Right lobe of liver (tissue), 6 donors: ENCODE measurements at regions not wholly inside any gene's neighbourhood (a gene's known extent, or its start where the extent isn't known, plus 50 kb on each side); places are given as distances from the start of the nearest gene placed in this dataset.

Experiments
- ATAC-seq, 4 donors: fragments of 200-7000 bp; cut with Tn5 transposase; one replicate each; pipeline ENCODE4 v1.9.1; 2020; ENCODE audit warnings: mild to moderate bottlenecking in 4 of 4, moderate library complexity in 4 of 4
- DNase-seq, 3 donors: peaks; one replicate each; pipeline ENCODE4 v3.0.0-alpha.2; 2020
- H3K27ac ChIP-seq, 3 donors: fragments of 200-600 bp; one replicate each; pipeline ENCODE4 v1.8.0; 2022
- H3K27me3 ChIP-seq, 2 donors: fragments of 200-600 bp; one replicate each; pipeline ENCODE4 v1.8.0; 2022
- H3K36me3 ChIP-seq, 4 donors: fragments of 200-600 bp; sonication (generic) in 1 of 4; one replicate each; pipeline versions ENCODE4 v1.5.1 to v1.8.0; 2017 to 2022; ENCODE audit warnings: control low read depth in 1 of 4
- H3K4me1 ChIP-seq, 4 donors: fragments of 200-600 bp; sonication (generic) in 1 of 4; one replicate each; pipeline versions ENCODE4 v1.5.1 to v1.8.0; 2017 to 2022; ENCODE audit warnings: control low read depth in 1 of 4
- H3K4me3 ChIP-seq, 3 donors: fragments of 200-600 bp; one replicate each; pipeline ENCODE4 v1.8.0; 2022
- H3K9me3 ChIP-seq, 4 donors: fragments of 200-600 bp; sonication (generic) in 1 of 4; one replicate each; pipeline versions ENCODE4 v1.5.1 to v1.8.0; 2017 to 2022; ENCODE audit warnings: control low read depth in 1 of 4
- CTCF ChIP-seq, 4 donors: fragments of 200-600 bp in 3 of 4; fragments of 450-650 bp in 1 of 4; IDR thresholded peaks; one replicate each; pipeline versions ENCODE4 v1.5.1 to v1.8.0; 2016 to 2022; ENCODE audit warnings: antibody characterized with exemption in 4 of 4, mild to moderate bottlenecking in 2 of 4
- POLR2A ChIP-seq: fragments of 450-650 bp; IDR thresholded peaks from one replicate; pipeline ENCODE4 v1.6.1; 2017; ENCODE audit warnings: antibody characterized with exemption, mild to moderate bottlenecking
- WGBS: methylation state at CpG from one replicate; pipeline ENCODE4 v1.1.6; 2018; ENCODE audit warnings: low coverage, low lambda C conversion rate; ENCODE audit not compliant: insufficient coverage; ENCODE audit errors: missing lambda C conversion rate; 5-methylcytosine and 5-hydroxymethylcytosine counted together
- intact Hi-C, 2 donors: fragments of 100-400 bp; cut with DNase I; formaldehyde crosslinking; loops; one replicate each; pipeline versions ENCODE4 v1.11.2 to v1.14.1; 2022
- donor health status: DM: no; HTN: yes; CAD: no.
- donor health status: DM: no; HTN: no; CAD: no.
- donor health status: DM: no; HTN: no; CAD: no.
- donor health status: DM: no; HTN: yes; CAD: no.
- donor health status: DM: no; HTN: yes; CAD: no.

DNA sequence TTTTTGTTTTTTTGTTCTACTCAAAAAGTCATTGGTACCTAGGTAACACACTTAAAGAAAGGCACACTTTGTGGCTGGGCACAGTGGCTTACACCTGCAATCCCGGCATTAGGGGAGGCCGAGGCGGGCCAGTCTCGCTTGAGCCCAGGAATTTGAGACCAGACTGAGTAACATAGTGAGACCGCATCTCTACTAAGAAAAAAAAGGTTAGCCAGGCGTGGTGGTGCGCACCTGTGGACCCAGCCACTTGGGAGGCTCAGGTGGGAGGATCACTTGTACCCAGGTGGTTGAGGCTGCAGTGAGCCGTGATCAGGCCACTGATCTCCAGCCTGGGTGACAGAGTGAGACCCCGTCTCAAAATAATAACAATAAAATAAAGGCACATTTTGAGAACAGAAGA is 67.4 kb upstream of the BHLHE23 start:
- Histone ChIP-seq H3K4me3 (no peak overlapping the region), H3K9me3 (peaks cover 0 to 9% (median 0%) of the 10 kb centered on the region in 4 donors), H3K4me1 (no peaks in the 10 kb centered on the region), H3K36me3 (no peaks in the 10 kb centered on the region), H3K27me3 (peaks cover 0 to 18% of the 10 kb centered on the region in 2 donors), H3K27ac (no peak overlapping the region)
- ATAC-seq (no peak), DNase-seq (peak in 2 of 3 donors; percentile 9 to 15)
- intact Hi-C loops = no loop called here
- no peak for TF ChIP-seq CTCF (IDR thresholded peaks at IDR 0.05)
- TF ChIP-seq POLR2A = no peak
- 69% methylated on average over 9 of the region's 9 CpGs for WGBS

- Histone ChIP-seq H3K36me3 (no peaks in the 10 kb centered on the region), H3K27ac (no peak overlapping the region), H3K4me1 (no peaks in the 10 kb centered on the region), H3K4me3 (no peak overlapping the region), H3K9me3 (peaks cover 0 to 9% (median 0%) of the 10 kb centered on the region in 4 donors), H3K27me3 (peaks cover 0 to 18% of the 10 kb centered on the region in 2 donors)
- peak in 2 of 3 donors; percentile 7 to 26 for DNase-seq
- WGBS = 52% methylated on average over 3 of the region's 6 CpGs
- intact Hi-C loops = no loop called here
- ATAC-seq = no peak
- TF ChIP-seq POLR2A (no peak), CTCF (IDR thresholded peaks at IDR 0.05) (no peak)
These were observed 66.9 kb upstream of the BHLHE23 start for GRCh38 chr20:63073738-63074065.

- Histone ChIP-seq H3K4me3 (no peak overlapping the region), H3K27ac (no peak overlapping the region), H3K36me3 (no peaks in the 10 kb centered on the region), H3K9me3 (peaks cover 0 to 6% (median 0%) of the 10 kb centered on the region in 4 donors), H3K4me1 (no peaks in the 10 kb centered on the region), H3K27me3 (peaks cover 0 to 18% of the 10 kb centered on the region in 2 donors)
- TF ChIP-seq POLR2A = no peak
- TF ChIP-seq CTCF (IDR thresholded peaks at IDR 0.05) = no peak
- ATAC-seq (peak in 1 of 4 donors; percentile 7), DNase-seq (peak; percentile 11 to 35 (median 29))
- intact Hi-C loops = no loop called here
- 20% methylated on average over 4 of the region's 14 CpGs for WGBS
These were observed 66.4 kb upstream of the BHLHE23 start for GRCh38 chr20:63072991-63073737.

GRCh38 chr20:63072231-63072791 is 65.5 kb upstream of the BHLHE23 start:
- no peaks in the 10 kb centered on the region for H3K4me1 ChIP-seq
- H3K36me3 ChIP-seq = no peaks in the 10 kb centered on the region
- intact Hi-C loops = no loop called here
- H3K27me3 ChIP-seq = peaks cover 0 to 18% of the 10 kb centered on the region in 2 donors
- WGBS = 0% methylated on average over 1 of the region's 52 CpGs
- H3K4me3 ChIP-seq = no peak overlapping the region
- H3K9me3 ChIP-seq = no peaks in the 10 kb centered on the region
- ATAC-seq = no peak
- TF ChIP-seq POLR2A (no peak), CTCF (IDR thresholded peaks at IDR 0.05) (no peak)
- H3K27ac ChIP-seq = no peak overlapping the region
- peak; percentile 8 to 39 (median 23) for DNase-seq
